HCT116 (cell line): ENCODE measurements at regions not wholly inside any gene's neighbourhood (a gene's known extent, or its start where the extent isn't known, plus 50 kb on each side); places are given as distances from the start of the nearest gene placed in this dataset.

Source experiments
- ATAC-seq: fragments of 200-7000 bp; cut with Tn5 transposase; 2 replicates; pipeline ENCODE4 v1.9.1; 2020; ENCODE audit warnings: mild to moderate bottlenecking, moderate library complexity
- BruUV-seq: library from RNA; stranded (reverse); fragments of 400-500 nt; replicated peaks from 2 replicates; lab custom pipeline; 2021; lab: Mats Ljungman, UMichigan
- CTCF ChIA-PET: fragments of 300-600 bp; sonication (Branson Sonifier 250); formaldehyde crosslinking; loops from one replicate; lab custom pipeline; 2021; ENCODE audit warnings: antibody characterized with exemption; lab: Charles Lee
- POLR2A ChIA-PET: fragments of 300-600, 350-600 bp; sonication (Branson Sonifier 250); formaldehyde crosslinking; loops from one replicate; lab custom pipeline; 2021; ENCODE audit warnings: antibody characterized with exemption; lab: Charles Lee
- RAD21 ChIA-PET, 2 experiments: fragments of 300-600 bp; sonication (Branson Sonifier 250); formaldehyde crosslinking; loops; one replicate each; lab custom pipeline; 2023; ENCODE audit warnings: low total read pairs in 2 of 2; ENCODE audit not compliant: uncharacterized antibody in 2 of 2, unreplicated experiment in 2 of 2, low non-redundant PET in 1 of 2; lab: Charles Lee
- DNase-seq: peaks from one replicate; pipeline ENCODE4 v3.0.0-alpha.2; 2010; ENCODE audit warnings: low read depth, low spot score
- H2AFZ ChIP-seq: fragments of 200-600 bp; shearing (Covaris generic), sonication (generic); 2 replicates; pipeline ENCODE4 v1.6.1; 2017; ENCODE audit warnings: low read depth, mixed run types, mixed read lengths, antibody characterized with exemption, low read length; ENCODE audit not compliant: poor library complexity, severe bottlenecking
- H3K27ac ChIP-seq: 2 replicates; pipeline ENCODE4 v1.5.1; 2012; ENCODE audit warnings: low read depth, low read length
- H3K27me3 ChIP-seq: fragments of 200-600 bp; sonication (generic); 2 replicates; pipeline ENCODE4 v1.6.1; 2016; ENCODE audit warnings: mixed run types, low read length, mixed read lengths; ENCODE audit not compliant: insufficient read depth
- H3K36me3 ChIP-seq, 2 experiments: fragments of 200-500 bp in 1 of 2; fragments of 200-600 bp in 1 of 2; sonication (Bioruptor generic) in 1 of 2; sonication (generic) in 1 of 2; 2 replicates each; pipeline versions ENCODE4 v1.5.1 to v1.6.1; 2014 to 2016; ENCODE audit warnings: low read length in 2 of 2, inconsistent platforms in 1 of 2, mixed read lengths in 1 of 2, mixed run types in 1 of 2; ENCODE audit not compliant: insufficient read depth in 2 of 2, control insufficient read depth in 1 of 2
- H3K4me1 ChIP-seq, 2 experiments: fragments of 200-600 bp in 1 of 2; sonication (generic) in 1 of 2; 2 replicates each; pipeline versions ENCODE4 v1.5.1 to v1.6.1; 2012 to 2017; ENCODE audit warnings: low read length in 2 of 2, inconsistent platforms in 1 of 2, mild to moderate bottlenecking in 1 of 2, mixed read lengths in 1 of 2, mixed run types in 1 of 2, moderate library complexity in 1 of 2; ENCODE audit not compliant: insufficient read depth in 2 of 2, control insufficient read depth in 1 of 2
- H3K4me2 ChIP-seq: fragments of 200-600 bp; sonication (generic); 2 replicates; pipeline ENCODE4 v1.6.1; 2017; ENCODE audit warnings: mixed run types, low read length, mixed read lengths
- H3K4me3 ChIP-seq, 2 experiments: fragments of 200-600 bp in 1 of 2; sonication (generic) in 1 of 2; replicated peaks in 1 of 2; 2 replicates each; pipeline ENCODE4 v1.5.1; 2011 to 2016; ENCODE audit warnings: low read length in 2 of 2, control low read depth in 1 of 2, low read depth in 1 of 2, mild to moderate bottlenecking in 1 of 2, mixed read lengths in 1 of 2, mixed run types in 1 of 2
- H3K79me2 ChIP-seq: fragments of 200-600 bp; sonication (generic); 2 replicates; pipeline ENCODE4 v1.6.1; 2017; ENCODE audit warnings: mild to moderate bottlenecking, mixed run types, low read length, moderate library complexity, mixed read lengths; ENCODE audit not compliant: insufficient read depth
- H3K9ac ChIP-seq: fragments of 200-600 bp; sonication (generic); 2 replicates; pipeline ENCODE4 v1.6.1; 2016; ENCODE audit warnings: low read length, mixed read lengths
- H3K9me2 ChIP-seq: fragments of 200-600 bp; sonication (generic), shearing (Covaris generic); 2 replicates; pipeline ENCODE4 v1.6.1; 2017; ENCODE audit warnings: mixed run types, mild to moderate bottlenecking, moderate library complexity; ENCODE audit not compliant: insufficient read depth
- H3K9me3 ChIP-seq, 2 experiments: fragments of 200-500 bp in 1 of 2; fragments of 200-600 bp in 1 of 2; sonication (Bioruptor generic) in 1 of 2; sonication (generic) in 1 of 2; 2 replicates each; pipeline ENCODE4 v1.6.1; 2014 to 2017; ENCODE audit warnings: low read length in 2 of 2, mixed read lengths in 2 of 2, inconsistent platforms in 1 of 2, low read depth in 1 of 2, mild to moderate bottlenecking in 1 of 2, mixed run types in 1 of 2, moderate library complexity in 1 of 2; ENCODE audit not compliant: control insufficient read depth in 1 of 2, insufficient read depth in 1 of 2
- H4K20me1 ChIP-seq: fragments of 200-600 bp; sonication (generic), shearing (Covaris generic); 2 replicates; pipeline ENCODE4 v1.6.1; 2017; ENCODE audit warnings: mixed run types, mild to moderate bottlenecking, moderate library complexity; ENCODE audit not compliant: insufficient read depth
- EZH2 ChIP-seq: fragments of 200-600 bp; sonication (generic); IDR thresholded peaks from 2 replicates; pipeline ENCODE4 v1.6.1; 2017; ENCODE audit warnings: antibody characterized with exemption, mixed run types
- POLR2A ChIP-seq: IDR thresholded peaks from 2 replicates; pipeline ENCODE4 v1.7.0; 2011; ENCODE audit warnings: borderline replicate concordance; ENCODE audit not compliant: insufficient read depth, insufficient read length; ENCODE audit errors: extremely low read depth
- RAD21 ChIP-seq: IDR thresholded peaks from 2 replicates; pipeline ENCODE4 v1.6.1; 2012; ENCODE audit warnings: low read depth, mild to moderate bottlenecking
- SIN3A ChIP-seq: IDR thresholded peaks from 2 replicates; pipeline ENCODE4 v1.6.1; 2012; ENCODE audit warnings: low read depth
- SP1 ChIP-seq: IDR thresholded peaks from 2 replicates; pipeline ENCODE4 v1.6.1; 2012; ENCODE audit warnings: low read depth
- SRF ChIP-seq: IDR thresholded peaks from 2 replicates; pipeline ENCODE4 v1.6.1; 2012; ENCODE audit warnings: low read depth
- ZNF274 ChIP-seq: fragments of 200-500 bp; sonication (Bioruptor generic); IDR thresholded peaks from 2 replicates; pipeline ENCODE4 v1.6.1; 2014; ENCODE audit warnings: mild to moderate bottlenecking, low read depth, low read length, inconsistent platforms
- intact Hi-C: fragments of 100-400 bp; cut with micrococcal nuclease; formaldehyde crosslinking; loops from 2 replicates; pipeline ENCODE4 v1.10.0; 2022
- TF ChIP-seq, protein P1 (sequence below), 3 experiments: fragments of 200-600 bp in 1 of 3; sonication (generic) in 1 of 3; IDR thresholded peaks in 2 of 3; conservative IDR thresholded peaks in 1 of 3; 2 replicates each; pipeline ENCODE4 v1.5.1; 2012 to 2017; ENCODE audit warnings: low read depth in 2 of 3, low read length in 2 of 3, antibody characterized with exemption in 1 of 3, borderline replicate concordance in 1 of 3, control low read depth in 1 of 3, mild to moderate bottlenecking in 1 of 3, mixed read lengths in 1 of 3, mixed run types in 1 of 3, moderate library complexity in 1 of 3; ENCODE audit not compliant: insufficient read depth in 1 of 3
- TF ChIP-seq, protein P2 (sequence below): IDR thresholded peaks from 2 replicates; pipeline ENCODE4 v1.6.1; 2012
- TF ChIP-seq, protein P3 (sequence below): IDR thresholded peaks from 2 replicates; pipeline ENCODE4 v1.6.1; 2012; ENCODE audit warnings: low read depth

DNA sequence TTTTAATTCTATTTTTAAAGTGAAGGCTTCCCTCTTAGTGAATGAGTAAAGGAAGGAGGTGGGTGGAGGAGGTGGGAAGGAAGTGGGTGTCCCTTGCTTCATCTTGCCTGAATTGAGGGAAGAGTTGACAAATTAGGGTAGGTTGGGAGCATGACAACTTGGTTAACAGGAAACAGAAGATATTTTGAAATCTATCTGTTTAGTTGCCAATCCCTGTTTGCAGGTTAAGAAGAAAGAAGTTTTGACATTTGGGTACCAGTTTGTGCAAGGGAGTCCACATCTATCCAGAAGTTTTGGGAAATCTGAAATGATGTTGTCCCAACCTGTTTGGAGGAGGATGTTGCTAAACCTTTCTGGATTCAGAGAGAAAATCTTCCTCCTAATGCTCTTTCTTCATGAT, 204.1 kb upstream of the SUCLG2 start:
- BruUV-seq, result no TSS peak
- Histone ChIP-seq H3K27ac (no peak overlapping the region), H3K9ac (no peak overlapping the region), H3K27me3 (no peaks in the 10 kb centered on the region), H3K4me3 (no peak overlapping the region), H4K20me1 (no peaks in the 10 kb centered on the region), H3K79me2 (no peaks in the 10 kb centered on the region), H3K9me3 (no peaks in the 10 kb centered on the region), H2AFZ (no peak overlapping the region), H3K4me2 (no peak overlapping the region), H3K4me1 (no peaks in the 10 kb centered on the region), H3K36me3 (no peaks in the 10 kb centered on the region), H3K9me2 (no peaks in the 10 kb centered on the region)
- ChIA-PET CTCF (no interaction called here), RAD21 (no interaction called here), POLR2A (no interaction called here)
- DNase-seq, result no peak
- no peak for ATAC-seq
- no peak for TF ChIP-seq ZNF274
- no peak for TF ChIP-seq SIN3A
- no peak for TF ChIP-seq RAD21
- no peak for TF ChIP-seq EZH2
- TF ChIP-seq SRF, result no peak
- TF ChIP-seq, protein P1, sequence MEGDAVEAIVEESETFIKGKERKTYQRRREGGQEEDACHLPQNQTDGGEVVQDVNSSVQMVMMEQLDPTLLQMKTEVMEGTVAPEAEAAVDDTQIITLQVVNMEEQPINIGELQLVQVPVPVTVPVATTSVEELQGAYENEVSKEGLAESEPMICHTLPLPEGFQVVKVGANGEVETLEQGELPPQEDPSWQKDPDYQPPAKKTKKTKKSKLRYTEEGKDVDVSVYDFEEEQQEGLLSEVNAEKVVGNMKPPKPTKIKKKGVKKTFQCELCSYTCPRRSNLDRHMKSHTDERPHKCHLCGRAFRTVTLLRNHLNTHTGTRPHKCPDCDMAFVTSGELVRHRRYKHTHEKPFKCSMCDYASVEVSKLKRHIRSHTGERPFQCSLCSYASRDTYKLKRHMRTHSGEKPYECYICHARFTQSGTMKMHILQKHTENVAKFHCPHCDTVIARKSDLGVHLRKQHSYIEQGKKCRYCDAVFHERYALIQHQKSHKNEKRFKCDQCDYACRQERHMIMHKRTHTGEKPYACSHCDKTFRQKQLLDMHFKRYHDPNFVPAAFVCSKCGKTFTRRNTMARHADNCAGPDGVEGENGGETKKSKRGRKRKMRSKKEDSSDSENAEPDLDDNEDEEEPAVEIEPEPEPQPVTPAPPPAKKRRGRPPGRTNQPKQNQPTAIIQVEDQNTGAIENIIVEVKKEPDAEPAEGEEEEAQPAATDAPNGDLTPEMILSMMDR (IDR thresholded peaks at IDR 0.05 in 2 of 3, conservative IDR thresholded peaks at IDR 0.05 in 1 of 3; ENCODE audit: borderline replicate concordance in 1 of 3, insufficient read depth in 1 of 3, low read depth in 2 of 3, low read length in 2 of 3), result no peak
- TF ChIP-seq, protein P2, sequence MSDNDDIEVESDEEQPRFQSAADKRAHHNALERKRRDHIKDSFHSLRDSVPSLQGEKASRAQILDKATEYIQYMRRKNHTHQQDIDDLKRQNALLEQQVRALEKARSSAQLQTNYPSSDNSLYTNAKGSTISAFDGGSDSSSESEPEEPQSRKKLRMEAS, result no peak
- TF ChIP-seq, protein P3, sequence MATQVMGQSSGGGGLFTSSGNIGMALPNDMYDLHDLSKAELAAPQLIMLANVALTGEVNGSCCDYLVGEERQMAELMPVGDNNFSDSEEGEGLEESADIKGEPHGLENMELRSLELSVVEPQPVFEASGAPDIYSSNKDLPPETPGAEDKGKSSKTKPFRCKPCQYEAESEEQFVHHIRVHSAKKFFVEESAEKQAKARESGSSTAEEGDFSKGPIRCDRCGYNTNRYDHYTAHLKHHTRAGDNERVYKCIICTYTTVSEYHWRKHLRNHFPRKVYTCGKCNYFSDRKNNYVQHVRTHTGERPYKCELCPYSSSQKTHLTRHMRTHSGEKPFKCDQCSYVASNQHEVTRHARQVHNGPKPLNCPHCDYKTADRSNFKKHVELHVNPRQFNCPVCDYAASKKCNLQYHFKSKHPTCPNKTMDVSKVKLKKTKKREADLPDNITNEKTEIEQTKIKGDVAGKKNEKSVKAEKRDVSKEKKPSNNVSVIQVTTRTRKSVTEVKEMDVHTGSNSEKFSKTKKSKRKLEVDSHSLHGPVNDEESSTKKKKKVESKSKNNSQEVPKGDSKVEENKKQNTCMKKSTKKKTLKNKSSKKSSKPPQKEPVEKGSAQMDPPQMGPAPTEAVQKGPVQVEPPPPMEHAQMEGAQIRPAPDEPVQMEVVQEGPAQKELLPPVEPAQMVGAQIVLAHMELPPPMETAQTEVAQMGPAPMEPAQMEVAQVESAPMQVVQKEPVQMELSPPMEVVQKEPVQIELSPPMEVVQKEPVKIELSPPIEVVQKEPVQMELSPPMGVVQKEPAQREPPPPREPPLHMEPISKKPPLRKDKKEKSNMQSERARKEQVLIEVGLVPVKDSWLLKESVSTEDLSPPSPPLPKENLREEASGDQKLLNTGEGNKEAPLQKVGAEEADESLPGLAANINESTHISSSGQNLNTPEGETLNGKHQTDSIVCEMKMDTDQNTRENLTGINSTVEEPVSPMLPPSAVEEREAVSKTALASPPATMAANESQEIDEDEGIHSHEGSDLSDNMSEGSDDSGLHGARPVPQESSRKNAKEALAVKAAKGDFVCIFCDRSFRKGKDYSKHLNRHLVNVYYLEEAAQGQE, result no peak
- no peak for TF ChIP-seq SP1
- TF ChIP-seq POLR2A, result no peak
- intact Hi-C loops, result no loop called here
